ENCODE measurements at regions not wholly inside any gene's neighbourhood (a gene's known extent, or its start where the extent isn't known, plus 50 kb on each side); places are given as distances from the start of the nearest gene placed in this dataset.

DNA sequence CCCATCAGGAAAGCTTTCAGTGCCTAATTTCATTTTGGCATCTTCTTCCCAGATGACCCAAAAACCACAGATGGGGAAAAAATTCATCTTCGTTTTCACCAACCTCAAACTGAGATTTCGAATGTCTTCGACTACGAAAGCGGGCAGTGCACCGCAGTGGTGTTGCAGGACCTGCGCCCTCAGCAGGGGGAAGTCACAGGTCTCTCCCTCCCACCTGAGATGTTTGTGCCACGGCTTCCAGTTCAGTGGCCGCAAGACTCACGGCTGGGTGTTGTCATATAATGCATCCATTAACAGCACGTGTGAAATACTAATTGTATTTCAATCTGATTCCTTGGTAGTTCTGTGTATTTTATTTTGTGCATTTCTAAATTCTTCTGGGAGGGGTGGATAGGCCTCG, 66.2 kb upstream of the SALL3 start:
- intact Hi-C loops (cut with DNase I, micrococcal nuclease), result no loop called here
- TF ChIP-seq, protein P1, sequence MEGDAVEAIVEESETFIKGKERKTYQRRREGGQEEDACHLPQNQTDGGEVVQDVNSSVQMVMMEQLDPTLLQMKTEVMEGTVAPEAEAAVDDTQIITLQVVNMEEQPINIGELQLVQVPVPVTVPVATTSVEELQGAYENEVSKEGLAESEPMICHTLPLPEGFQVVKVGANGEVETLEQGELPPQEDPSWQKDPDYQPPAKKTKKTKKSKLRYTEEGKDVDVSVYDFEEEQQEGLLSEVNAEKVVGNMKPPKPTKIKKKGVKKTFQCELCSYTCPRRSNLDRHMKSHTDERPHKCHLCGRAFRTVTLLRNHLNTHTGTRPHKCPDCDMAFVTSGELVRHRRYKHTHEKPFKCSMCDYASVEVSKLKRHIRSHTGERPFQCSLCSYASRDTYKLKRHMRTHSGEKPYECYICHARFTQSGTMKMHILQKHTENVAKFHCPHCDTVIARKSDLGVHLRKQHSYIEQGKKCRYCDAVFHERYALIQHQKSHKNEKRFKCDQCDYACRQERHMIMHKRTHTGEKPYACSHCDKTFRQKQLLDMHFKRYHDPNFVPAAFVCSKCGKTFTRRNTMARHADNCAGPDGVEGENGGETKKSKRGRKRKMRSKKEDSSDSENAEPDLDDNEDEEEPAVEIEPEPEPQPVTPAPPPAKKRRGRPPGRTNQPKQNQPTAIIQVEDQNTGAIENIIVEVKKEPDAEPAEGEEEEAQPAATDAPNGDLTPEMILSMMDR (IDR thresholded peaks at IDR 0.05), result no peak
- Histone ChIP-seq H3K36me3 (ENCODE audit: low read depth) (no peaks in the 10 kb centered on the region), H3K9me3 (no peaks in the 10 kb centered on the region), H3K4me1 (ENCODE audit: low read depth) (no peaks in the 10 kb centered on the region), H3K4me3 (no peak overlapping the region)
- ATAC-seq (no peak), DNase-seq (no peak)

DNA sequence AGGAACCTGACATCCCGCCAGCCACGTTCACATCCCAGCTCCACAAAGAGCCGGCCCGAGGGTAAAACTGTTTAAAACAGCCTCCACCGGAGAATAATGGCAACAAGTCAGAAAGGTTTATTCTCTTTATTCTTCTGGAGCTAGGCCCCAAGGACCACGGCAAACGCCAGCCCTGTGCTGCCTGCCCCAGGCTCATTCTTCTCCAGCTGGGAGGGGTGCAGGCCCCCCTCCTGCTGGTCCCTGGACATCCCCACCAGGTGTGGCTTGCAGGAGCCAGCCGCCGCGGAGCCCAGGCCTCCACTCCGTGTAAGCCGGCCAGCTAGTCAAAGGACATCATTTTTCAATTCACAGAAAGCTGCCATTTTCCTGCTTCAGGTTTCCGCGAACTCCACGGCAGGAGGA, 65.8 kb upstream of the SALL3 start:
- Histone ChIP-seq H3K4me3 (no peak overlapping the region), H3K4me1 (ENCODE audit: low read depth) (no peaks in the 10 kb centered on the region), H3K9me3 (no peaks in the 10 kb centered on the region), H3K36me3 (ENCODE audit: low read depth) (no peaks in the 10 kb centered on the region)
- ATAC-seq (no peak), DNase-seq (no peak)
- intact Hi-C loops (cut with DNase I, micrococcal nuclease), result no loop called here
- TF ChIP-seq, protein P1 (IDR thresholded peaks at IDR 0.05), result no peak

DNA sequence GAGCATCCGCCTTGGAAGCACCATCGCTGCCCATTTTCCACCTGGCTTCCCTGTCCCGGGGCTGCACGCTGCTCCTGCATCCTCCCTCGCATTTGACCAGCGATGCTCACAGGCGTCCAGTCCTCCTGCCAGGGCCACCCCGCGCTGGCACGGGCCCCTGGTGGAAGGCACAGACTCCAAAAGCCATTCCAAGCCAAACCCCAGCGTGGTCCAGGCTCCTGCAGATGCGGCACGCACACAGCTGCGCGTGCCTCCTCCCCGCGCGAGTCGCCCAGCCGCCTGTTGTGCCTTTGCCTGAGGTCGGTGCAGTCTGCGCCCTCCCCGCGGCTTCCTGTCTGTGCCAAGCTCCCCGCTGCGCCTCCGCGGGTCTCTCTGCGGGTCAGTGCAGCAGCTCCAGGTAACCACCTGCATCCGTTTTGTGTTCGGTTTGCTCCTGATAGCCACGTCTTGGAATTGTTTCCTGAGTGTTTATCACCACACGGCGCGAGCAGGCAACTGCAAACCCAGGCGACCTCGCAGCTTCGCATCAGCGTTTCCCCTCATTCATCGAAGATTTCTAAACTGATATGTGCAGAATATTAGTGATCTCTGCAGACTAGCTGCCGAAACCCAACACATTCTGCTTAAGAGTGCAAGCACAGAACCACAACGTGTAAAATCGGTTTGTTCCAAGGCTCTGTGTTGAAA, 65.2 kb upstream of the SALL3 start:
- Histone ChIP-seq H3K4me1 (ENCODE audit: low read depth) (no peaks in the 10 kb centered on the region), H3K36me3 (ENCODE audit: low read depth) (no peaks in the 10 kb centered on the region), H3K9me3 (no peaks in the 10 kb centered on the region), H3K4me3 (no peak overlapping the region)
- ATAC-seq, result no peak
- DNase-seq, result no peak
- intact Hi-C loops (cut with DNase I, micrococcal nuclease), result no loop called here
- TF ChIP-seq, protein P1 (IDR thresholded peaks at IDR 0.05), result no peak

DNA sequence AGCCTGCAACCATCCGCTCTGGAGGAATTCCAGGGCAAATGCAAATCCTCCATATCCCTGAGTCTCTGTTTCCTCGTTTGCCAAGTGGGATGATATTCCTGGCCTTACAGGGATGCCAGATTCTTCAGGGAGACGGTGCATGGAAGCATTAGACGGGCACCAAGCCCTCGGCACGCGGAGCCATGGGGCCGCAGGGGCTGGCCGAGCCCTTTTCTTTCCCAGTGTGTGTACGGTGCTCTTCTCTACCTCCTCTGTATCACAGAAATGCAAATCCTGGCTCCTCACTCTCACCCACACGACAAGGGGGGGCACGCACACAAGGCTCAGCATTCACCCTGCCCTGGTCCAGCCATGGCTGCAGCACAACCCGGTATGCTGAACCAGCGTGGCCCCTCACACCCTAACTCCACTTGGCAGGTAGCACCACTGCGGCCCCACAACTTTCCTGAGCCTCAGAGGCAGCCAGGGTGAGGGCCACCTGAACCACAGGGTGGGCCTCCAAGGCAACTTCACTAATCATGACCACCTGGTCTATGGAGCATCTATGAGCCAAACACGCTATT, 64.1 kb upstream of the SALL3 start:
- DNase-seq, result no peak
- TF ChIP-seq, protein P1 (IDR thresholded peaks at IDR 0.05), result no peak
- Histone ChIP-seq H3K4me1 (ENCODE audit: low read depth) (no peaks in the 10 kb centered on the region), H3K4me3 (no peak overlapping the region), H3K36me3 (ENCODE audit: low read depth) (no peaks in the 10 kb centered on the region), H3K9me3 (no peaks in the 10 kb centered on the region)
- ATAC-seq, result no peak
- intact Hi-C loops (cut with DNase I, micrococcal nuclease), result no loop called here

DNA sequence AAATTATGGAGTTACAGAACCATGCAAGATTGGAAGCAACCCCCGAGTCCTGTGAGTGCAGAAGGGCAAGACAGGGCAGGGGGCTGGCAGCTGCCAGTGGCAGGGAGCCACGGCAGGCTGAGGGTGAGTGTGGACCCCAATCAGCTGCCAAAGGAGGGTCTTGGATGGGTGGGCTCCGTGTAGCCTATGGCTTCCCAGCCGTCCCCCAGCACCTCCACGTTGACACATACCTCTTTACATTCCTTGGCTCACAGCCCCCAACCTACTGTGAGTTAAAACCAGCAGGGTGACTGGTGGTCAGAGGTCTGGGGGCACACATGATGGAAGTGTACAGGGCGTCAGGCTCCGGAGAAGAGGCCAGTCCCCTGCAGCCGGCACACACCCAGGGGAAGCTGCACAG, 60.9 kb upstream of the SALL3 start:
- Histone ChIP-seq H3K4me3 (no peak overlapping the region), H3K4me1 (ENCODE audit: low read depth) (no peaks in the 10 kb centered on the region), H3K36me3 (ENCODE audit: low read depth) (no peaks in the 10 kb centered on the region), H3K9me3 (no peaks in the 10 kb centered on the region)
- TF ChIP-seq, protein P1 (IDR thresholded peaks at IDR 0.05), result no peak
- DNase-seq (no peak), ATAC-seq (no peak)
- intact Hi-C loops (cut with DNase I, micrococcal nuclease), result no loop called here
